ENCODE measurements at regions not wholly inside any gene's neighbourhood (a gene's known extent, or its start where the extent isn't known, plus 50 kb on each side); places are given as distances from the start of the nearest gene placed in this dataset.
"Not testable (repeated sequence)": the region's sequence is repeated elsewhere in the genome, so short reads cannot be mapped to it uniquely, and the experiment has no call there.

DNA sequence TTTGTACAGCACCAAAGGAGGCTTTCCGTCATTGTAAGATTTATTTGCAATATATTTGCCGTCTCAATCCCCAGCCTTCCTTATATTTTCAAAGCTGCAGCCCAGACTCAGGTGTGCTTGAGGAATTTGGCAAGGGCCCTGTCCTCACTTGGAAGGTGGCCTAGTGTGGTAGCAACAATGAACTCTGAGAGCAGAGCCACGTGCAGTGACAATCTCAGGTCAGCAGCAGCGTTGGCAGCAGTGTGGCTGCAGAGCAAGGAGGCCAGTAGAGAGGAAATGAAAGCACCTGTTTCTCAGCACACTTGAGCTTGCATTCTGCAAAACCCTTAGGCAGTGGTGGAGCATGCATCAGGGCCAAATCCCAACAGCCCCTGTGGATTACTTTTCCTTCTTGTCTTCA lies 613.5 kb downstream of the RBFOX1 start:
- no peak for DNase-seq

- DNase-seq, result no peak
Measured at GRCh38 chr16:7938175-7938574, 605.5 kb downstream of the RBFOX1 start.

DNA sequence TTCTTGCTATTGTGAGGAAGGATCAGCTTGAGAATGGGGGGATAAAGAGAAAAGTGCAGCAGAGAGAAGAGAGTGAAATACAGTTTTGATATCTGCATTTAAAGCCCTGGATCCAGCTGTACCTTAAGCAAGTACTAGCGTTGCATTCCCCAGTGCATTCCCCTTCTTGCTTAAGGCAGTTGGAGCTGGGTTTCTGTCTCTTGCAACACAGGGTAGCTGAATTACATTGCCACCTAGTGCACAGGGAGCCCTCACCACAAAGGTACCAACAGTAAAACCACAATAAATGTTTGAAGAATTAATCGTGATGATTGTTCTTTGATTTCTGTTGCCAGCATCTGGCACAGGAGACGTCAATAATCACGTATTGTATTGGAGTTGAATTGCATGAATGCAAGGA lies 588.7 kb downstream of the RBFOX1 start:
- no peak for DNase-seq

DNA sequence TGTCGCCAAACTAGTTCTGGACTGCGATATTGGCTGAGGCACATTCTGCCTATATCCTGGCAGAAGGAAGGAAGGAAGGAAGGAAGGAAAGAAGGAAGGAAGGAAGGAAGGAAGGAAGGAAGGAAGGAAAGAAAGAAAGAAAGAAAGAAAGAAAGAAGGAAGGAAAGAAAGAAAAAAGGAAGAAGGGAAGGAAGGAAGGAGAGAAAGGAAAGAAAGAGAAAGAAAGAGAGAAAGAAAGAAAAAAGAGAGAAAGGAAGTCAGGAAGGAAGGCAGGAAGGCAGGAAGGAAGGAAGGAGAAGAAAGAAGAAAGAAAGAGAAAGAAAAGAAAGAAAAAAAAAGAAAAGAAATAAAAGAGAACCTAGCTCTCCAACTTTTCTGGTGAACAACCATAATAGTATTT lies 587.1 kb downstream of the RBFOX1 start:
- DNase-seq, result no peak

DNA sequence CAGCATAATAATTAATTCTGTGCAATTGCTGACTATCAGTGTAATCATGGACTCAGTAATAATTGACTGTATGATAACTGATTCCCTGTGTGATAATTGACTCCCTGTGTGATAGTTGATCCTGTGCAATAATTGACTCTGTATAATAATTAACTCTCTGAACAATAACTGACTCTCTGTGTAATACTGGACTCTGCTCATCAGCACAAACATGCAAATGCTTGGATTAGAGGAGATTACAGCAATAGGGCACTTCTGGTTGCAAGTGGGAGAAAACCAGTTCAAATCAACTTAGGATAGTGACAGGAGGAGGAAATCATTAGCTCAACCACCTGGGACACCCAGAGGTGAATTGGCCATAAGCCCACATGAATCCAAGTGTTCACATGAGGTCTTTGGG lies 582.1 kb downstream of the RBFOX1 start:
- DNase-seq, result no peak

DNA sequence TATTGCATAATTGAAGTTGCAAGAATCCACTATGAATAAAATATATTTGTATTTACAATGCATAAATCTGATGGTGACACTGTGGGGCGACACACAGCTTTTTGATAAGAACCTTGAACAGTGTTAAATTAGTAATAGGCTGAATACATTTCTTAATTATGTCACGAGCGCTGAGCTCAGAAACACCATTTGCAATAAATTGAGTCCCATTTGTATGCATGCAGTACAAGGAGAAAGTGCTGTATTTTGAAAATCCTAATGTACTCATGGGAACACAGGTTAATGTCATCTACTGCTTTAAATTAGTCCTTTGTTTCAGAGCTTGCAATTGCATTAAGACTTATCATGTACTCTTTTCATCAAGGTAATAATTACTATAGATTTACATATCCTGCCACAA lies 579.5 kb downstream of the RBFOX1 start:
- no peak for DNase-seq

DNA sequence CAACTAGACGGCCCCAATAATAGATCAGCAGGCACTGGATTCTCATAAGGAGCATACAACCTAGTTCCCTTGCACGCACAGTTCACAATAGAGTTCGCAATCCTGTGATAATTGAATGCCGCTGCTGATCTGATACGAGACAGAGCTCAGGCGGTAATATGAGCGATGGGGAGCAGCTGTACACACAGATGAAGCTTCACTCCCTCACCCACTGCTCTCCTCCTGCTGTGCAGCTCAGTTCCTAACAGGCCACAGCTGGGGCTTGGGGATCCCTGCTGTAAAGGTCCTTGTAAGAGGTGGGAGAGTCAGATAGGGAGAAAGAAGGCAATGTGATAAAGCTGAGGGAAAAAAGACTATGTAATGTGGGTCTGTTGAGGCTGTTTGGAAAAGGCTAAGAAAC lies 577.5 kb downstream of the RBFOX1 start:
- DNase-seq, result no peak

GRCh38 chr16:7888411-7888810 lies 555.8 kb downstream of the RBFOX1 start:
- no peak for DNase-seq

GRCh38 chr16:7887316-7887715 lies 554.7 kb downstream of the RBFOX1 start:
- DNase-seq, result no peak

DNA sequence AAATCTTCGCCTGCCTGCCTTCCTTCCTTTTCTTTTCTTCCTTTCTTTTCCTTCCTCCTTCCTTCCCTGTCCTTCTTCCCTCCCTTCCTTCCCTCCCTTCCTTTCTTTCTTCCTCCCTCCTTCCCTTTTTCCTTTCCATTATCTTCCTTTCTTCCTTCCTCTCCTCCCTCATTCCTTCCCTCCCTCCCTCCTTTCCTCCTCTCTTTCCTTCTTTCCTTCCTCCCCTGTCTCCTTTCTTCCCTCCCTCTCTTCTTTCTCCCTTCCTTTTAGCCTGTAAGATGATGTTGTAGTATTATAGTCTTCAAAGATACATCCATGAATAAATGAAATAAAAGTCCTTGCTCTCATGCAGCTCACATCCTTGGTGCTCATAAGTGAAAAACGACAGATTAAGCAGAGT lies 539.3 kb downstream of the RBFOX1 start:
- no peak for DNase-seq

- no peak for DNase-seq
Measured at GRCh38 chr16:7871371-7871770, 538.7 kb downstream of the RBFOX1 start.

DNA sequence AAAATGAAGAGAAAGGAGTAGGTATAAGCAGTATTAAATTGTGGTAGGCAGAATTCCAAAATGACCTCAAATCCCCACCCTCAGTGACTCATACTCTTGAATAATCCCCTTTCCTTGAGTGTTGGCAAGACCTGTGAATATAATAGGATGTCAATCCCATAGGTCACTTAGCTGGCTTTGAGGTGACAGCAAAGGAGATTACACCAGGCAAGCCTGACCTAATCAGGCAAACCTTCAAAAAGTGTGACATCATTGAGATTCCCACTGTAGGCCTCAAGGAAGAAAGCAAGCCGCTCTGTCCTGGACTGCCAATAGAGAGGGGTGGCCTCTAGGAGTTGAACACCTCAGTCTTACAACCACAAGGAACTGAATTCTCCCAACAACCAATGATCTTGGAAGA lies 535.2 kb downstream of the RBFOX1 start:
- no peak for DNase-seq

DNA sequence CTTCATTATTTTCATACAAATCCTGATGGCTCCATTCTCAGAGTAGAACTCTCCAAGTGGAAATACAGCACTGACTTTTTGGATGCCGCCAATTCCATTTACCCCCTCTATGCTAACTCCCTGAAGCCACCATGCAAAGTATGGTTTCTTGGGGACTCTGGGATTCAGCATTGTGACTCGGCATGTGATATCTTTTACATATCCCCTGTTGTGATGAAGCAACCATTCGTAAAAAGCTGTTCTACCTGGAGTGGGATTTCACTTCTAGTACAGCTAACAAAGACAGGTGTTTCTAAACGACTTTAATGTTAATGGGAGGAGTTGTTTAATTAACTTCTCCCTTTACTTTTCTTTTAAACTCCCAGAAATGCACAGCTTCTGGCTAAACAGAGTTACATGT lies 533.5 kb downstream of the RBFOX1 start:
- DNase-seq, result no peak

GRCh38 chr16:7865393-7865792 lies 532.7 kb downstream of the RBFOX1 start:
- DNase-seq, result not testable (repeated sequence)

DNA sequence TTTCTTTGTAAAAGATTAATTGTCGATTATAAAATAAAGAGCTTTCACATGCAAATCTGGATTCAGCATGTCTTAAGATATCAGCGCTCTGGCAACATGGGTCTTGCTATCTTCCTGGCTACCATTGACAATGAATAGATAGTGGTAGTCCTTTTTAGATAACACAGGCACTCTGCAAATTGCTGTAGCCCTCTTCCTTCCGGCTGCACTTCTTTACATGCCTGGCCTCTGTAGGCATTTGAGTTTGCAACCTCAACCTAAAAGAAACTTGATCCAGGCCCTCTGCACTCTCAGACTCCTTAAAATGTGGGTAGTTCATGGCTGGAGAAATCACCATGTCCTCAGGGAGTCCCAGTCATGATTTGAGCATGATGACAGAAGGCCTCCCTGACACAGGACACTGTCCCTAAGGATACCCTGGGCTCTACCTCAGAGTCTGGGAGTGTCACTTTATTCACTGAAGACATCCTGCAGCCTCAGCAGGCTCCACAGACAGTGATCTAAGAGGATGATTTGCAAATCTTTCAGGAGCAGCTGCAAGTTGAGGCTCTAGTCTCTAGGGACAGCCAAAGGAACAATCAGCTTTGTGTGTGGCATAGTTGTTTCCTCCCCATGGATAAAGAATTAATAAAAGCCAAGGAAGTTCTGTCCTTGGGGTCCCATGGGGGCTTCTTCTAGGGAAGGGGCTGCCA lies 529.4 kb downstream of the RBFOX1 start:
- DNase-seq, result no peak

DNA sequence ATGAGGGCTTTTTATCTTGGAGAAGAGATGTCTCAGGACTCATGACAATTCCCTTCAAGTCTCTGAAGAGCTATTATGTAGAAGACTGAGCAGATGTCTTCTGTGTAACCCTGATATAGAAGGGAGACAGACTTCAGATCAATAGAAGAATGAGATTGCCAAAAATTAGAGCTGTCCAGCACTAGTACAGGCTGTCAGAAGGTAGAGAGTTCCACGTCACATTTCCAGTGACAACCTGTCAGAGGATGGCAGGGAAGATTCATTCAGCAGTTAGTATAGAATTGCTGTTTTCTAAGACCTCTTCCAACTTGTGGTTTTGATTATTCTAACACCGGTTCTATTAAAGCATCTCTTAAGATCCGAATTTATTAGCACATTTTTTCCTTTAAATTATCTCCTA lies 520.6 kb downstream of the RBFOX1 start:
- no peak for DNase-seq

GRCh38 chr16:7849841-7850240 lies 517.2 kb downstream of the RBFOX1 start:
- no peak for DNase-seq

- no peak for DNase-seq
Measured at GRCh38 chr16:7843261-7843660, 510.6 kb downstream of the RBFOX1 start.

GRCh38 chr16:7839568-7839967 lies 506.9 kb downstream of the RBFOX1 start:
- no peak for DNase-seq

DNA sequence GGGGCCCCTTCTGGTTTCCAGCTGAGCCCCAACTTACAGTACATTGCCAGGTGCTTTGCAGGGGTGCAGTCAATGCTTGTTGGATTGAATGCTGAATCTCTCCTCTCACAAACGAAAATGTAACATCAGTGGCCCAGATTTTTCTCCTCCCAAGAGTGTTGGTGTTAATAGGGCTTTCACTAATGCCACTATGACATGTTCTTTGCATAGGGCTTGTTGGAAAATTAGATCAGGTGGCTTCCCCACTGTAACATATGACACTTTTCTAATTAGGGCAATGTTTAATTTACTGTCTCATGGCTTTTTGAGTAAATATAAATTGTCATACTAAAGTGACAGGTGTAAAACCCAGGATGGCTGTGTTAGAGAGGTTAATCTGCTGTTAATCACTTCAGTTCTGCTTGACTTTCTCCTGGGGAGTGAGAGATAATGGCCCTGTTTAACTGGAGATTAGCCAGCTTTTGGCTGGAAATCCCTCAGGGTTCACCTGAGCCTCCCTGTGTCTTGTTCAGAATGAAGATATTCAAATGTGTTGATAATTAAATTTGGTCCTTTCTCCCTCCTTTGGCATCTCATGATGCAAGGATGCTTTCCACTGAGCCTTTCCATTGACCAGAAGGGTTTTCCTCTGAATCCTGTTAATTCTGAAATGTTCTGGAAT lies 502.3 kb downstream of the RBFOX1 start:
- no peak for DNase-seq

DNA sequence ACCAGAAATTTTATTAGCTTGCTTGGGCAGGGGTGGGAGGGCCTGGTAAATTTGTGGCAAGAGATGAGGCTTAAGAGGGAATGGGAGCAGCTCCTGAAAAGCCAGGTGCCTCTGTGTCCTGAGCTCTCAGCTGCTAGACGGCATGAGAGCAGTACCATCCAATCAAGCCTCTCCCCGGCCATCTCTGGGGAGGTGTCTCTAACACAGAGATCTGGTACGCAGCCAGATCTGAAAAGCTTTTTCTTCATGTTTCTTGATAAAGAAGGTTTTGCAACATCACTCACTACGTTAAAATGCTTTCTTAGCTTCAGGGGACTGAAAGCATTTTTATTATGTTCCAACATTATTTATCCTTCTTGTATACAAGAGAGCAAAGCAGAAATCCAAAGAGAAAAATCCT lies 488.2 kb downstream of the RBFOX1 start:
- no peak for DNase-seq

GRCh38 chr16:7805686-7806396 lies 473.2 kb downstream of the RBFOX1 start:
- DNase-seq, result no peak

DNA sequence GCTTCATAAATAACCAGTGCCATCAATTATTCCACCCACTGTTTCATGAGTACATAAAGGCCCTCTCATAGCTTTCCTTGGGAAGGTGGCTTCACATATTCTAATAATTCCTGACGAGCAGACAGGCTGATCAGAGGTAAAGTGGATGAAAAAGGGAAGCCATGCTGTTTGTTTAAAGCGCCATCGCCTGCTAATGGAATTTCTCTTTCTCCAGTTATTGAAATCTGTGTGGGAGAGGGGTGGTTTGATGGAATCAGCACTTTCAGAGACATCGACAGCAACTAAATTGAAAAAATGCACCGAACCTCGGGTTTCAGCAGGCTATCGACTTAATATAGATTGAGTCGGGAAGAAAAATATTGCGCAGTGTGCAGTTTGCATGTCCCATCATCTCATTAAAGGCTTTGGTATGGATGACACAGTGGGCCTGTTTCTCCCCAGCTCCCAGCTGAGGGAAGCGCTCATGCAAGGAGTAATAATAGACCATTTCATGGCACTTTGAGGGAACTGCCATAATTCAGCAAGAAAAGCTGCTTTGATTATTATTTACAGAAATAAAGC lies 472.1 kb downstream of the RBFOX1 start:
- no peak for DNase-seq

GRCh38 chr16:7792346-7792745 lies 459.7 kb downstream of the RBFOX1 start:
- DNase-seq, result no peak

All from CD4-positive, alpha-beta T cell treated with Interleukin-4 for 1 hour (primary cell).